GM19455 (cell line): ENCODE measurements at regions not wholly inside any gene's neighbourhood (a gene's known extent, or its start where the extent isn't known, plus 50 kb on each side); places are given as distances from the start of the nearest gene placed in this dataset.
"Not testable (repeated sequence)": the region's sequence is repeated elsewhere in the genome, so short reads cannot be mapped to it uniquely, and the experiment has no call there.

Experiments
- ATAC-seq: cut with Tn5 transposase; IDR thresholded peaks from one replicate; pipeline ENCODE4 v1.9.1; 2021; ENCODE audit not compliant: unreplicated experiment

DNA sequence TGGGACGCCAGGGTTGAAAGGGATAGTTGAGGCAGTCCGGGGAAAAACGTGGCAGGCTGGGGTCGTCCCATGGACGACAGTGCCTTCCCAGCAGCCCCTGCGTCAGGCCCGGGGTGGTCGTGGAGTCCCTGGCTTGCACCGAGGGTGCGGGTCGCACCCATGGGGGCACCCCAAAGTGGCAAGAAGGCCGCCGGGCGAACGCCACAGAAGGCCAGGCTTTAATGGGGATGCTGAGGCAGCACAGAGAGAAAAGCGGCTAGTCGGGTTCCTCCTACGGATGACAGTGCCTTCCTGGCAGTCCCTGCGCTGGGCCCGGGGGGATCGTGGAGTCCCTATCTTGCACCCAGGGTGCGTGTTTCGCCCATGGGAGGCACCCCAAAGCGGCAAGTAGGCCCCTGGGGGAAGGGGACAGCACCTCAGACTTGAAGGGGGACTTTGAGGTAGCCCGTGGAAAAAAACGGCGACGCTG lies 158.6 kb upstream of the ALG10B start:
- ATAC-seq = no peak

DNA sequence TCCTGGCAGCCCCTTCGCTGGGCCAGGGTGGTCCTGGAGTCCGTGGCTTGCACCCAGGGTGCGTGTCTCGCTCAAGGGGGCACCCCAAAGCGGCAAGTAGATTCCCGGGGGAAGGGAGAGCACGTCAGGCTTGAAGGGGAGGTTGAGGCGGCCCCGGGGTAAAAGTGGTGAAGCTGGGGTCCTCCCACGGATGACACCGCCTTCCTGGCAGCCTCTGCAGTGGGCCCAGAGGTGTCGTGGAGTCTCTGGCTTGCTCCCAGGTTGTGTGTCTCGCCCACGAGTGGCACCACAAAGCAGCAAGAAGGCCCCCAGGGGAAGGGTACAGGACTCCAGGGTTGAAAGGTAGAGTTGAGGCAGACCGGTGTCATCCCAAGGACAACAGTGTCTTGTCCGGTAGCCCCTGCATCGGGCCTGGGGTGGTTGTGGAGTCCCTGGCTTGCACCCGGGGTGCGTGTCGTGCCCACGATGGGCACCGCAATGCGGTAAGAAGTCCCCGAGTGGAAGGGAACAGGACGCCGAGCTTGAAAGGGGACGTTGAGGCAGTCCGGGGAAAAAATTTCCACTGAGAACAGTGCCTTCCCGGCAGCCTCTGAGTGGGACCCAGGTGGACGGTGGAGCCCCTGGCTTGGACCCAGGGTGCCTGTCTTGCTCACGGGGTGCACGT lies 158.0 kb upstream of the ALG10B start:
- ATAC-seq = no peak

GRCh38 chr12:38159092-38159551 lies 157.5 kb upstream of the ALG10B start:
- no peak for ATAC-seq

DNA sequence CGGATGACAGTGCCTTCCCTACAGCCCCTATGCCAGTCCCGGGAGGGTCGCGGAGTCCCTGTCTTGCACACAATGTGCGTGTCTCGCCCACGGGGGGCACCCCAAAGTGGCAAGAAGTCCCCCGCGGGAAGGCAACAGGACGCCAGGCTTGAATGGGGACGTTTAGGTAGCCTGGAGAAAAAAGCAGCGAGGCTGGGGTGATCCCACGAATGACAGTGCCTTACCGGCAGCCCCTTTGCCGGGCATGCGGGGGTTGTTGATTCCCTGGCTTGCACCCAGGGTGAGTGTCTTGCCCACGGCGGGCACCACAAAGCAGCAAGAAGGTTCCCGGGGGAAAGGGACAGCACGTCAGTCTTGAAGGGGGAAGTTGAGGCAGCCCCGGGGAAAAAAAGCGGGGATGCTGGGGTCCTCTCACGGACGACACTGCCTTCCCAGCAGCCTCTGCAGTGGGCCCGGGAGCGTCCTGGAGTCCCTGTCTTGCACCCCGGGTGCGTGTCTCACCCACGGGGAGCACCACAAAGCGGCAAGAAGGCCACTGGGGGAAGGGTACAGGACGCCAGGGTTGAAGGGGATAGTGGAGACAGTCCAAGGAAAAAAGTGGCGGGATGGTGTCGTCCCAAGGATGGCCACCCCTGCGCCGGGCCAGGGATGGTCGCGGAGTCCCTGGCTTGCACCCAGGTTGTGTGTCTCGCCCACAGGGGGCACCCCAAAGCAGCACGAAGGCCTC lies 156.8 kb upstream of the ALG10B start:
- ATAC-seq = no peak

- no peak for ATAC-seq
These were observed 156.1 kb upstream of the ALG10B start for GRCh38 chr12:38160318-38161122.

DNA sequence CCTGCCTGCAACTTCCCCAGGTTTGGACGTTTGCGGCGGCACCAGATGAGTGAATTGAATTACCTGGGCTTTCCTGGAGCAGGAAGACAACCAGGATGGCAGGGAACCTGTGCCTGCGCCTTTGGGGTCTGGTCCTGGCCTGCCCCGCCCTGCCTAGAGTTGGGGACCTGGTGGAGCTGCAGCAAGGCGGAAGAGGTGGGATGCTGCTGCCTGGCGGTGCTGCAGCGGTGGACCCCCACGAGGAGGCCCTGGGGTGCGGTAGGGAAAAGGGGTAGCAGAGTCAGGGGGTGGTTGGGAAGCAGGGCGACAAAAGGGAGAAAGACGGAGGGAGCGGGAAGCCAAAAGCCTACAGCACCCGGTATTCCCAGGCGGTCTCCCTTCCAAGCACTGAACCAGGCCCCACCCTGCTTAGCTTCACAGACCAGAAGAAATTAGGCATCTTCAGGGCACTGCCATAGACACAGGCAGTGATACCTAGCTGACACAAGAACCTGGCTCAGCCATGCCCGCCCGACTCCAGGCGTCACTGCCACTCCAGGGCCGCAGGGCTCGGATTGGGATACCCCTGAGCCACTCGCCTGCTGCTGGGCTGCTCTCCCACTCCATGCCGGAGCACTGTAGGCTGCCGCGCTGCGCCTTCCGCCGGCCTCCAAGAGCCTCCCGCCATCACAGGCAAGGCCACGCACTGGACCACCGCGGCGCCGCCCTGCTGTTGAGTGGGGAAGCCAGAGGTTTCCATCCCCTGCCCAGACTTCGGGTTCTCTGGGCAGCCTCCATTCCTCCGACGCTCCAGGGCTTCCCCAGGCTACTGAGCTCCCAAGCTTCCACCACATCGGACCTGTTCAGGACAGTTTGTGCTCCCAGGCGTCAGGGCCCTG lies 155.2 kb upstream of the ALG10B start:
- ATAC-seq = no peak

GRCh38 chr12:38162013-38162412 lies 154.6 kb upstream of the ALG10B start:
- no peak for ATAC-seq

- no peak for ATAC-seq
These were observed 153.7 kb upstream of the ALG10B start for GRCh38 chr12:38162708-38163441.

DNA sequence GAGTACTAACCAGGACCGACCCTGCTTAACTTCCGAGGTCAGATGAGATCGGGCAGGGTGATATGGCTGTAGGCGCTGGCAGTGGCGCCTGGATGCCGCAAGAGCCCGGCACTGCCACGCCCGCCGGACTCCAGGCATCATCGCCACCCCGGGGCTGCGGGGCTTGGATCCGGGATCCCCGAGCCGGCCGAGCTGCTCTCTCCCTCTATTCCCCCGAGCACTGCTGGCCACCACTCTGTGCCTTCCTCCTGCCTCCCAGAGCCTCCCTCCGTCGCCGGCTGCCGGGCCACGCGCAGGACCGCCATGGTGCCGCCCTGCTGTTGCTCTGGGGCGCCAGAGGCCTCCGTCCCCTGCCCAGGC lies 153.2 kb upstream of the ALG10B start:
- no peak for ATAC-seq

- no peak for ATAC-seq
These were observed 150.3 kb upstream of the ALG10B start for GRCh38 chr12:38166225-38166624.

GRCh38 chr12:38175538-38175937 lies 141.0 kb upstream of the ALG10B start:
- no peak for ATAC-seq

DNA sequence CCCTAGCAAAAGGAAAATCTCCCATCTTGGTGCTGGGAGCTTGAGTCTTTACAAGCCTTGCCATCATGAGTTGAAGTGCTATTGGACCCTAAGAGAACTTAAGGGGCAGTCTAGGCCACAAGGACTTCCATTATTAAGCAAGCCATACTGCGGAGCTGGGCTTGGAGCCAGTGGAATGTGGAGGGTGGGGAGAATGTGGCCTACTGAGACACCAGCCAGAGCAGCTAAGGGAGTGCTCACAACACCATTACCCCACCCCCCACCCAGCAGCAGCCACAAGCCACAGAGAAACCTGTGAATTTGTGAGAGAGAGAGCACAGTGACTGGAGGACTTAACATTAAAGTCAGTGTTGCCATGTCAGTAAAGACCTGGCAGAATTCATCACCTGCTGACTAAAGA lies 133.0 kb upstream of the ALG10B start:
- not testable (repeated sequence) for ATAC-seq

- not testable (repeated sequence) for ATAC-seq
These were observed 119.3 kb upstream of the ALG10B start for GRCh38 chr12:38197286-38197685.

DNA sequence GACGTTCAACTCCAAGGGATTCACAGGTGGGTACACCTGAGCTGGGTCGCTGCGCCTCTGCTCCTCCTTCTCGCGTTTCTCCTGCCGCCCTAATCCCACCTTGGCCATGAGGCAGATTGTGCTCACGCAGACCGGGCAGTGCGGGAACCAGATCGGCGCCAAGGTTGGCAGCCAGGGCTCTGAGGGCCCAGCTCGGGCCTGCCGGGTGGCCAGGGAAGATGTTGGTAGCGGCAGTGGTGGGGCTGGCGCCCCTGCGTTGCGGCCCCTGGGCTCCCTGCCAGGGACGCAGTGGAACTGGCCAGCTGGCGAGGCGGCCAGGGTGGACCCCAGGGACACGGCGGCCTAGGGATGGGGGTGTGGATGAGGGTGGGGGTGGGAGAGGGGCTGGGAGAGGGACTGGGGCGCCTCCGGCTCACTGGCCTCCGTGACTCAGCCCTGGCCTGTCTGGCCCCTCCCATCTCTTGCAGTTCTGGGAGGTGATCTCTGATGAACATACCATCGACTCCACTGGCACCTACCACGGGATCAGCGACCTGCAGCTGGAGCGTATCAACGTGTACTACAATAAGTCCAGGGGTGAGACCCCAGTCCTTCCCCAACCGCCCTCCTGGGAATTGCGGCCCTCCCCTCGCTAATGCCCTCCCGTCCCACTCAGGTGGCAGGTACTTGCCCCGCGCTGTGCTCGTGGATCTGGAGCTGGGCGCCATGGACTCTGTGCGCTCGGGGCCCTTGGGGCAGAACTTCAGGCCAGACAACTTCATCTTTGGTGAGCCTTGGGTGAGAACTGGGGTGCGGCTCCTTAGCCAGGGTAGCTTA lies 114.9 kb upstream of the ALG10B start:
- ATAC-seq = no peak

DNA sequence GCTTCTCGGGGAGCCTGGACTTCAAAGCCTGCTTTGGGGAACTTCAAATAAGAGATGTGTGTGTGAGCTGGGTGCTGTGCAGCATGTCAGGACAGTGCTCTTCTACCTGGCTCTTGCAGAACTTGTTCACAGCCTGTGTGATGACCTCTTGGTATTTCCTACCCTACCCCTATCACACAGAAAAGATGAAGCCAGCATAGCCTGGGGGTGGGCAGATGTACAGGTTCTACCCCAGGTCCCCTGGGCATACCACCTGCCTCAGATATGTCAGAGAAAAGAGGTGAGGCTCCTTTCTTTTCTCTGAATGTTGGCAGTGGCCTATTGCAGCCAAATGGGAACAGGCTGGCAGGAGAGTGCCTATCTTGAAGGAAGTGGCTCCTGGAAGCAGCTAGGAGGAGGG lies 111.7 kb upstream of the ALG10B start:
- no peak for ATAC-seq

GRCh38 chr12:38222011-38222410 lies 94.6 kb upstream of the ALG10B start:
- ATAC-seq = no peak

GRCh38 chr12:38238328-38238727 lies 78.2 kb upstream of the ALG10B start:
- not testable (repeated sequence) for ATAC-seq

GRCh38 chr12:38253778-38254177 lies 62.8 kb upstream of the ALG10B start:
- no peak for ATAC-seq

GRCh38 chr12:38258411-38258810 lies 58.2 kb upstream of the ALG10B start:
- ATAC-seq = no peak
